Epithelial cell of proximal tubule (primary cell): ENCODE measurements at regions not wholly inside any gene's neighbourhood (a gene's known extent, or its start where the extent isn't known, plus 50 kb on each side); places are given as distances from the start of the nearest gene placed in this dataset.

ENCODE experiments used
- DNase-seq: peaks from one replicate; pipeline ENCODE4 v3.0.0-alpha.2; 2011; ENCODE audit warnings: low read depth
- H3K4me3 ChIP-seq: 2 replicates; pipeline ENCODE4 v1.5.1; 2011; ENCODE audit warnings: low read depth, mild to moderate bottlenecking, low read length
- CTCF ChIP-seq: conservative IDR thresholded peaks from 2 replicates; pipeline ENCODE4 v1.5.1; 2012; ENCODE audit warnings: low read depth, mild to moderate bottlenecking, low read length

GRCh38 chr16:73140929-73141328 is 93.0 kb upstream of the ZFHX3 start:
- no peak for DNase-seq
- no peak overlapping the region for H3K4me3 ChIP-seq
- TF ChIP-seq CTCF: no peak

GRCh38 chr16:73131156-73131862 is 83.4 kb upstream of the ZFHX3 start:
- no peak for TF ChIP-seq CTCF
- DNase-seq: no peak
- no peak overlapping the region for H3K4me3 ChIP-seq

GRCh38 chr16:73129455-73129854 is 81.5 kb upstream of the ZFHX3 start:
- TF ChIP-seq CTCF: no peak
- DNase-seq: no peak
- no peak overlapping the region for H3K4me3 ChIP-seq

- no peak for TF ChIP-seq CTCF
- peak; percentile 47 for DNase-seq
- no peak overlapping the region for H3K4me3 ChIP-seq
Observed at GRCh38 chr16:73126525-73126853, 78.6 kb upstream of the ZFHX3 start.

GRCh38 chr16:73125850-73126524 is 78.1 kb upstream of the ZFHX3 start:
- H3K4me3 ChIP-seq: no peak overlapping the region
- no peak for TF ChIP-seq CTCF
- DNase-seq: no peak

GRCh38 chr16:73124665-73125375 is 76.9 kb upstream of the ZFHX3 start:
- no peak for DNase-seq
- no peak for TF ChIP-seq CTCF
- H3K4me3 ChIP-seq: no peak overlapping the region
